Fibroblast of lung (primary cell): ENCODE measurements at regions not wholly inside any gene's neighbourhood (a gene's known extent, or its start where the extent isn't known, plus 50 kb on each side); places are given as distances from the start of the nearest gene placed in this dataset.
A peak's percentile ranks its signal among the peaks of the same experiment; 100 is the strongest.
"Not testable (repeated sequence)": the region's sequence is repeated elsewhere in the genome, so short reads cannot be mapped to it uniquely, and the experiment has no call there.

Experiments
- DNase-seq, 2 donors: peaks; one replicate each; pipeline versions ENCODE4 v3.0.0 to v3.0.0-alpha.2; 2010; ENCODE audit warnings: low read depth in 2 of 2
- H2AFZ ChIP-seq: 2 replicates; pipeline ENCODE4 v1.5.1; 2012; ENCODE audit warnings: low read length, control low read depth, inconsistent platforms
- H3K27ac ChIP-seq: 2 replicates; pipeline ENCODE4 v1.5.1; 2011; ENCODE audit warnings: low read length, control low read depth; ENCODE audit not compliant: insufficient read depth
- H3K27me3 ChIP-seq: 2 replicates; pipeline ENCODE4 v1.5.1; 2011; ENCODE audit warnings: mild to moderate bottlenecking, low read length; ENCODE audit not compliant: control insufficient read depth, insufficient read depth
- H3K36me3 ChIP-seq: 2 replicates; pipeline ENCODE4 v1.5.1; 2011; ENCODE audit warnings: low read length; ENCODE audit not compliant: control insufficient read depth, insufficient read depth
- H3K4me1 ChIP-seq: 2 replicates; pipeline ENCODE4 v1.5.1; 2011; ENCODE audit warnings: low read length; ENCODE audit not compliant: control insufficient read depth, insufficient read depth; ENCODE audit errors: extremely low read depth
- H3K4me2 ChIP-seq: 2 replicates; pipeline ENCODE4 v1.5.1; 2011; ENCODE audit warnings: low read length, control low read depth; ENCODE audit not compliant: insufficient read depth; ENCODE audit errors: extremely low read depth
- H3K4me3 ChIP-seq, 4 experiments: fragments of 200-600 bp in 1 of 4; sonication (generic) in 1 of 4; replicated peaks in 1 of 4; 2 replicates each; pipeline ENCODE4 v1.5.1; 2011 to 2016; ENCODE audit warnings: low read length in 4 of 4, low read depth in 3 of 4, mild to moderate bottlenecking in 3 of 4, control low read depth in 2 of 4, inconsistent platforms in 1 of 4, mixed read lengths in 1 of 4; ENCODE audit not compliant: insufficient read depth in 1 of 4; ENCODE audit errors: control extremely low read depth in 1 of 4
- H3K79me2 ChIP-seq: 2 replicates; pipeline ENCODE4 v1.5.1; 2012; ENCODE audit warnings: mild to moderate bottlenecking, low read length, inconsistent platforms; ENCODE audit not compliant: control insufficient read depth, insufficient read depth
- H3K9ac ChIP-seq: 2 replicates; pipeline ENCODE4 v1.5.1; 2011; ENCODE audit warnings: mild to moderate bottlenecking, low read length, control low read depth; ENCODE audit not compliant: insufficient read depth
- H3K9me3 ChIP-seq: 2 replicates; pipeline ENCODE4 v1.5.1; 2012; ENCODE audit warnings: low read depth, low read length; ENCODE audit not compliant: control insufficient read depth, insufficient read depth
- H4K20me1 ChIP-seq: 2 replicates; pipeline ENCODE4 v1.5.1; 2011; ENCODE audit warnings: low read length; ENCODE audit not compliant: control insufficient read depth, insufficient read depth; ENCODE audit errors: extremely low read depth
- CTCF ChIP-seq, 2 donors: IDR thresholded peaks in 1 of 2; conservative IDR thresholded peaks in 1 of 2; 1 replicate in 1 of 2; 2 replicates in 1 of 2; pipeline ENCODE4 v1.5.1; 2011 to 2012; ENCODE audit warnings: low read length in 2 of 2, control low read depth in 1 of 2, inconsistent platforms in 1 of 2, low read depth in 1 of 2, mild to moderate bottlenecking in 1 of 2
- EZH2 ChIP-seq: IDR thresholded peaks from 2 replicates; pipeline ENCODE4 v1.5.1; 2012; ENCODE audit warnings: low read length, control low read depth, mild to moderate bottlenecking; ENCODE audit errors: missing control alignments

GRCh38 chr9:3736161-3736560 lies 210.4 kb upstream of the RFX3 start:
- DNase-seq, result peak in 1 of 2 donors; percentile 43
- H3K27ac ChIP-seq, result no peak overlapping the region
- no peak overlapping the region for H2AFZ ChIP-seq
- no peak overlapping the region for H3K9ac ChIP-seq
- no peak overlapping the region for H3K4me3 ChIP-seq
- no peaks in the 10 kb centered on the region for H3K79me2 ChIP-seq
- no peaks in the 10 kb centered on the region for H3K4me1 ChIP-seq
- H3K4me2 ChIP-seq, result no peak overlapping the region
- H3K36me3 ChIP-seq, result no peaks in the 10 kb centered on the region
- no peaks in the 10 kb centered on the region for H3K9me3 ChIP-seq
- no peaks in the 10 kb centered on the region for H4K20me1 ChIP-seq
- TF ChIP-seq CTCF (conservative IDR thresholded peaks at IDR 0.05 in 1 of 2, IDR thresholded peaks at IDR 0.05 in 1 of 2; ENCODE audit: low read depth in 1 of 2, low read length in 2 of 2), result no peak
- no peaks in the 10 kb centered on the region for H3K27me3 ChIP-seq

GRCh38 chr9:3735251-3735650 lies 209.4 kb upstream of the RFX3 start:
- H3K79me2 ChIP-seq, result no peaks in the 10 kb centered on the region
- H3K4me1 ChIP-seq, result no peaks in the 10 kb centered on the region
- no peaks in the 10 kb centered on the region for H4K20me1 ChIP-seq
- H3K4me2 ChIP-seq, result no peak overlapping the region
- H3K36me3 ChIP-seq, result no peaks in the 10 kb centered on the region
- DNase-seq, result no peak
- H2AFZ ChIP-seq, result no peak overlapping the region
- no peak overlapping the region for H3K4me3 ChIP-seq
- no peak overlapping the region for H3K9ac ChIP-seq
- TF ChIP-seq EZH2 (no peak), CTCF (conservative IDR thresholded peaks at IDR 0.05 in 1 of 2, IDR thresholded peaks at IDR 0.05 in 1 of 2; ENCODE audit: low read depth in 1 of 2, low read length in 2 of 2) (no peak)
- H3K27me3 ChIP-seq, result no peaks in the 10 kb centered on the region
- no peaks in the 10 kb centered on the region for H3K9me3 ChIP-seq
- no peak overlapping the region for H3K27ac ChIP-seq

- not testable (repeated sequence) for H3K27ac ChIP-seq, H3K9me3 ChIP-seq, H3K9ac ChIP-seq, H3K27me3 ChIP-seq, H3K36me3 ChIP-seq, DNase-seq, H4K20me1 ChIP-seq, H3K4me1 ChIP-seq, H3K4me2 ChIP-seq, H3K4me3 ChIP-seq, H3K79me2 ChIP-seq, H2AFZ ChIP-seq
These were observed 207.9 kb upstream of the RFX3 start for GRCh38 chr9:3733527-3734262.
